HCT116 (cell line): ENCODE measurements at regions not wholly inside any gene's neighbourhood (a gene's known extent, or its start where the extent isn't known, plus 50 kb on each side); places are given as distances from the start of the nearest gene placed in this dataset.

ENCODE experiments used
- ATAC-seq: fragments of 200-7000 bp; cut with Tn5 transposase; 2 replicates; pipeline ENCODE4 v1.9.1; 2020; ENCODE audit warnings: mild to moderate bottlenecking, moderate library complexity
- BruUV-seq: library from RNA; stranded (reverse); fragments of 400-500 nt; replicated peaks from 2 replicates; lab custom pipeline; 2021; lab: Mats Ljungman, UMichigan
- CTCF ChIA-PET: fragments of 300-600 bp; sonication (Branson Sonifier 250); formaldehyde crosslinking; loops from one replicate; lab custom pipeline; 2021; ENCODE audit warnings: antibody characterized with exemption; lab: Charles Lee
- POLR2A ChIA-PET: fragments of 300-600, 350-600 bp; sonication (Branson Sonifier 250); formaldehyde crosslinking; loops from one replicate; lab custom pipeline; 2021; ENCODE audit warnings: antibody characterized with exemption; lab: Charles Lee
- RAD21 ChIA-PET, 2 experiments: fragments of 300-600 bp; sonication (Branson Sonifier 250); formaldehyde crosslinking; loops; one replicate each; lab custom pipeline; 2023; ENCODE audit warnings: low total read pairs in 2 of 2; ENCODE audit not compliant: uncharacterized antibody in 2 of 2, unreplicated experiment in 2 of 2, low non-redundant PET in 1 of 2; lab: Charles Lee
- DNase-seq: peaks from one replicate; pipeline ENCODE4 v3.0.0-alpha.2; 2010; ENCODE audit warnings: low read depth, low spot score
- H2AFZ ChIP-seq: fragments of 200-600 bp; shearing (Covaris generic), sonication (generic); 2 replicates; pipeline ENCODE4 v1.6.1; 2017; ENCODE audit warnings: low read depth, mixed run types, mixed read lengths, antibody characterized with exemption, low read length; ENCODE audit not compliant: poor library complexity, severe bottlenecking
- H3K27ac ChIP-seq: 2 replicates; pipeline ENCODE4 v1.5.1; 2012; ENCODE audit warnings: low read depth, low read length
- H3K27me3 ChIP-seq: fragments of 200-600 bp; sonication (generic); 2 replicates; pipeline ENCODE4 v1.6.1; 2016; ENCODE audit warnings: mixed run types, low read length, mixed read lengths; ENCODE audit not compliant: insufficient read depth
- H3K36me3 ChIP-seq, 2 experiments: fragments of 200-500 bp in 1 of 2; fragments of 200-600 bp in 1 of 2; sonication (Bioruptor generic) in 1 of 2; sonication (generic) in 1 of 2; 2 replicates each; pipeline versions ENCODE4 v1.5.1 to v1.6.1; 2014 to 2016; ENCODE audit warnings: low read length in 2 of 2, inconsistent platforms in 1 of 2, mixed read lengths in 1 of 2, mixed run types in 1 of 2; ENCODE audit not compliant: insufficient read depth in 2 of 2, control insufficient read depth in 1 of 2
- H3K4me1 ChIP-seq, 2 experiments: fragments of 200-600 bp in 1 of 2; sonication (generic) in 1 of 2; 2 replicates each; pipeline versions ENCODE4 v1.5.1 to v1.6.1; 2012 to 2017; ENCODE audit warnings: low read length in 2 of 2, inconsistent platforms in 1 of 2, mild to moderate bottlenecking in 1 of 2, mixed read lengths in 1 of 2, mixed run types in 1 of 2, moderate library complexity in 1 of 2; ENCODE audit not compliant: insufficient read depth in 2 of 2, control insufficient read depth in 1 of 2
- H3K4me2 ChIP-seq: fragments of 200-600 bp; sonication (generic); 2 replicates; pipeline ENCODE4 v1.6.1; 2017; ENCODE audit warnings: mixed run types, low read length, mixed read lengths
- H3K4me3 ChIP-seq, 2 experiments: fragments of 200-600 bp in 1 of 2; sonication (generic) in 1 of 2; replicated peaks in 1 of 2; 2 replicates each; pipeline ENCODE4 v1.5.1; 2011 to 2016; ENCODE audit warnings: low read length in 2 of 2, control low read depth in 1 of 2, low read depth in 1 of 2, mild to moderate bottlenecking in 1 of 2, mixed read lengths in 1 of 2, mixed run types in 1 of 2
- H3K79me2 ChIP-seq: fragments of 200-600 bp; sonication (generic); 2 replicates; pipeline ENCODE4 v1.6.1; 2017; ENCODE audit warnings: mild to moderate bottlenecking, mixed run types, low read length, moderate library complexity, mixed read lengths; ENCODE audit not compliant: insufficient read depth
- H3K9ac ChIP-seq: fragments of 200-600 bp; sonication (generic); 2 replicates; pipeline ENCODE4 v1.6.1; 2016; ENCODE audit warnings: low read length, mixed read lengths
- H3K9me2 ChIP-seq: fragments of 200-600 bp; sonication (generic), shearing (Covaris generic); 2 replicates; pipeline ENCODE4 v1.6.1; 2017; ENCODE audit warnings: mixed run types, mild to moderate bottlenecking, moderate library complexity; ENCODE audit not compliant: insufficient read depth
- H3K9me3 ChIP-seq, 2 experiments: fragments of 200-500 bp in 1 of 2; fragments of 200-600 bp in 1 of 2; sonication (Bioruptor generic) in 1 of 2; sonication (generic) in 1 of 2; 2 replicates each; pipeline ENCODE4 v1.6.1; 2014 to 2017; ENCODE audit warnings: low read length in 2 of 2, mixed read lengths in 2 of 2, inconsistent platforms in 1 of 2, low read depth in 1 of 2, mild to moderate bottlenecking in 1 of 2, mixed run types in 1 of 2, moderate library complexity in 1 of 2; ENCODE audit not compliant: control insufficient read depth in 1 of 2, insufficient read depth in 1 of 2
- H4K20me1 ChIP-seq: fragments of 200-600 bp; sonication (generic), shearing (Covaris generic); 2 replicates; pipeline ENCODE4 v1.6.1; 2017; ENCODE audit warnings: mixed run types, mild to moderate bottlenecking, moderate library complexity; ENCODE audit not compliant: insufficient read depth
- CBX3 ChIP-seq: IDR thresholded peaks from 2 replicates; pipeline ENCODE4 v1.6.1; 2012; ENCODE audit warnings: low read depth
- CTCF ChIP-seq, 3 experiments: fragments of 200-600 bp in 1 of 3; sonication (generic) in 1 of 3; IDR thresholded peaks in 2 of 3; conservative IDR thresholded peaks in 1 of 3; 2 replicates each; pipeline ENCODE4 v1.5.1; 2012 to 2017; ENCODE audit warnings: low read depth in 2 of 3, low read length in 2 of 3, antibody characterized with exemption in 1 of 3, borderline replicate concordance in 1 of 3, control low read depth in 1 of 3, mild to moderate bottlenecking in 1 of 3, mixed read lengths in 1 of 3, mixed run types in 1 of 3, moderate library complexity in 1 of 3; ENCODE audit not compliant: insufficient read depth in 1 of 3
- EGR1 ChIP-seq: IDR thresholded peaks from 2 replicates; pipeline ENCODE4 v1.6.1; 2012; ENCODE audit warnings: low read depth
- ELF1 ChIP-seq: IDR thresholded peaks from 2 replicates; pipeline ENCODE4 v1.6.1; 2012; ENCODE audit warnings: low read depth, borderline replicate concordance
- EZH2 ChIP-seq: fragments of 200-600 bp; sonication (generic); IDR thresholded peaks from 2 replicates; pipeline ENCODE4 v1.6.1; 2017; ENCODE audit warnings: antibody characterized with exemption, mixed run types
- EZH2phosphoT487 ChIP-seq: fragments of 200-600 bp; IDR thresholded peaks from 2 replicates; pipeline ENCODE4 v1.6.1; 2018; ENCODE audit warnings: antibody characterized with exemption, borderline replicate concordance
- FOSL1 ChIP-seq: IDR thresholded peaks from 2 replicates; pipeline ENCODE4 v1.6.1; 2012; ENCODE audit warnings: low read depth
- JUND ChIP-seq: IDR thresholded peaks from 2 replicates; pipeline ENCODE4 v1.6.1; 2012
- POLR2A ChIP-seq: IDR thresholded peaks from 2 replicates; pipeline ENCODE4 v1.7.0; 2011; ENCODE audit warnings: borderline replicate concordance; ENCODE audit not compliant: insufficient read depth, insufficient read length; ENCODE audit errors: extremely low read depth
- POLR2AphosphoS5 ChIP-seq: IDR thresholded peaks from 2 replicates; pipeline ENCODE4 v1.6.1; 2011; ENCODE audit warnings: mild to moderate bottlenecking, low read depth, low read length, moderate library complexity
- RAD21 ChIP-seq: IDR thresholded peaks from 2 replicates; pipeline ENCODE4 v1.6.1; 2012; ENCODE audit warnings: low read depth, mild to moderate bottlenecking
- SIN3A ChIP-seq: IDR thresholded peaks from 2 replicates; pipeline ENCODE4 v1.6.1; 2012; ENCODE audit warnings: low read depth
- SP1 ChIP-seq: IDR thresholded peaks from 2 replicates; pipeline ENCODE4 v1.6.1; 2012; ENCODE audit warnings: low read depth
- SRF ChIP-seq: IDR thresholded peaks from 2 replicates; pipeline ENCODE4 v1.6.1; 2012; ENCODE audit warnings: low read depth
- TCF7L2 ChIP-seq: IDR thresholded peaks from 2 replicates; pipeline ENCODE4 v1.7.0; 2011; ENCODE audit warnings: borderline replicate concordance, inconsistent platforms; ENCODE audit not compliant: insufficient read depth, insufficient read length; ENCODE audit errors: extremely low read depth
- YY1 ChIP-seq: IDR thresholded peaks from 2 replicates; pipeline ENCODE4 v1.6.1; 2011; ENCODE audit warnings: low read length, low read depth, moderate library complexity, mild to moderate bottlenecking; ENCODE audit not compliant: insufficient replicate concordance; ENCODE audit errors: extremely low read depth
- ZBTB33 ChIP-seq: IDR thresholded peaks from 2 replicates; pipeline ENCODE4 v1.6.1; 2011; ENCODE audit warnings: mild to moderate bottlenecking, low read length, moderate library complexity; ENCODE audit not compliant: insufficient replicate concordance; ENCODE audit errors: extremely low read depth
- ZFX ChIP-seq: fragments of 450-650 bp; IDR thresholded peaks from 2 replicates; pipeline ENCODE4 v1.6.1; 2017
- ZNF274 ChIP-seq: fragments of 200-500 bp; sonication (Bioruptor generic); IDR thresholded peaks from 2 replicates; pipeline ENCODE4 v1.6.1; 2014; ENCODE audit warnings: mild to moderate bottlenecking, low read depth, low read length, inconsistent platforms
- intact Hi-C: fragments of 100-400 bp; cut with micrococcal nuclease; formaldehyde crosslinking; loops from 2 replicates; pipeline ENCODE4 v1.10.0; 2022

- Histone ChIP-seq H3K9ac (no peak overlapping the region), H3K4me1 (no peaks in the 10 kb centered on the region), H3K4me2 (no peak overlapping the region), H3K79me2 (no peaks in the 10 kb centered on the region), H2AFZ (no peak overlapping the region), H3K27me3 (no peaks in the 10 kb centered on the region), H3K36me3 (no peaks in the 10 kb centered on the region), H3K4me3 (no peak overlapping the region), H3K9me2 (no peaks in the 10 kb centered on the region), H3K9me3 (0 out of 4 replicates have a peak, but pooled peaks cover 0 to 4% of the 10 kb centered on the region in 2 experiments), H4K20me1 (no peaks in the 10 kb centered on the region), H3K27ac (no peak overlapping the region)
- ChIA-PET POLR2A (no interaction called here), RAD21 (no interaction called here), CTCF (no interaction called here)
- no peak for TF ChIP-seq POLR2A
- no peak for TF ChIP-seq SP1
- no peak for TF ChIP-seq ELF1
- TF ChIP-seq EZH2phosphoT487: no peak
- no peak for TF ChIP-seq CBX3
- no peak for TF ChIP-seq CTCF (IDR thresholded peaks at IDR 0.05 in 2 of 3, conservative IDR thresholded peaks at IDR 0.05 in 1 of 3; ENCODE audit: borderline replicate concordance in 1 of 3, insufficient read depth in 1 of 3, low read depth in 2 of 3, low read length in 2 of 3)
- no peak for TF ChIP-seq POLR2AphosphoS5
- no peak for TF ChIP-seq EZH2
- TF ChIP-seq SIN3A: no peak
- TF ChIP-seq FOSL1: no peak
- TF ChIP-seq RAD21: no peak
- TF ChIP-seq EGR1: no peak
- TF ChIP-seq ZFX: no peak
- no peak for TF ChIP-seq ZBTB33
- no peak for TF ChIP-seq TCF7L2
- no peak for TF ChIP-seq ZNF274
- no peak for TF ChIP-seq YY1
- no peak for TF ChIP-seq SRF
- TF ChIP-seq JUND: no peak
- intact Hi-C loops: no loop called here
- no TSS peak for BruUV-seq
- no peak for DNase-seq
- ATAC-seq: no peak
Measured at GRCh38 chr12:102629262-102629888, 149.0 kb upstream of the IGF1 start.
